Tibial nerve (tissue), 4 donors: ENCODE measurements at regions not wholly inside any gene's neighbourhood (a gene's known extent, or its start where the extent isn't known, plus 50 kb on each side); places are given as distances from the start of the nearest gene placed in this dataset.

Experiments
- DNase-seq, 2 donors: peaks; one replicate each; pipeline ENCODE4 v3.0.0-alpha.2; 2019; ENCODE audit warnings: low spot score in 2 of 2
- H3K27ac ChIP-seq, 4 donors: fragments of 200-600 bp; sonication (generic) in 3 of 4; one replicate each; pipeline ENCODE4 v1.5.1; 2017 to 2019; ENCODE audit warnings: mild to moderate bottlenecking in 1 of 4
- H3K27me3 ChIP-seq, 2 donors: fragments of 200-600 bp; sonication (generic) in 1 of 2; one replicate each; pipeline versions ENCODE4 v1.5.1 to v1.6.0; 2017 to 2019
- H3K36me3 ChIP-seq, 3 donors: fragments of 200-600 bp; sonication (generic); one replicate each; pipeline ENCODE4 v1.5.1; 2018 to 2019
- H3K4me1 ChIP-seq, 4 donors: fragments of 200-600 bp; sonication (generic) in 3 of 4; one replicate each; pipeline ENCODE4 v1.5.1; 2017 to 2019
- H3K4me3 ChIP-seq, 4 donors: fragments of 200-600 bp; sonication (generic) in 3 of 4; one replicate each; pipeline ENCODE4 v1.5.1; 2017 to 2019; ENCODE audit warnings: mild to moderate bottlenecking in 1 of 4, moderate library complexity in 1 of 4
- H3K9me3 ChIP-seq, 4 donors: fragments of 200-600 bp; sonication (generic) in 3 of 4; one replicate each; pipeline ENCODE4 v1.5.1; 2017 to 2019
- CTCF ChIP-seq, 5 experiments: fragments of 200-600 bp in 3 of 5; fragments of 450-650 bp in 2 of 5; sonication (generic) in 3 of 5; IDR thresholded peaks; one replicate each; pipeline ENCODE4 v1.5.1; 2016 to 2019; ENCODE audit warnings: antibody characterized with exemption in 5 of 5, mild to moderate bottlenecking in 3 of 5, moderate library complexity in 2 of 5
- EP300 ChIP-seq, 2 donors: sonication (generic); formaldehyde crosslinking; IDR thresholded peaks; one replicate each; pipeline ENCODE4 v1.6.1; 2017; ENCODE audit warnings: antibody characterized with exemption in 2 of 2, mild to moderate bottlenecking in 1 of 2
- POLR2A ChIP-seq, 2 donors: fragments of 450-650 bp; IDR thresholded peaks; one replicate each; pipeline ENCODE4 v1.6.1; 2017; ENCODE audit warnings: antibody characterized with exemption in 2 of 2, mild to moderate bottlenecking in 2 of 2, moderate library complexity in 2 of 2
- WGBS, 2 donors: methylation state at CpG; one replicate each; pipeline ENCODE4 v1.1.5; 2018; 5-methylcytosine and 5-hydroxymethylcytosine counted together

- Histone ChIP-seq H3K4me3 (no peak overlapping the region), H3K27me3 (no peaks in the 10 kb centered on the region), H3K4me1 (no peaks in the 10 kb centered on the region), H3K9me3 (no peaks in the 10 kb centered on the region), H3K36me3 (no peaks in the 10 kb centered on the region), H3K27ac (no peak overlapping the region)
- TF ChIP-seq POLR2A (IDR thresholded peaks at IDR 0.05) (no peak), CTCF (IDR thresholded peaks at IDR 0.05) (no peak), EP300 (IDR thresholded peaks at IDR 0.05) (no peak)
- no peak for DNase-seq
- 23 to 24% methylated on average over 2 of the region's 2 CpGs for WGBS, 2 donors
Measured at GRCh38 chr12:87922736-87923135, 106.5 kb downstream of the C12orf50 start.

- 39 to 45% methylated on average over 4 of the region's 4 CpGs for WGBS, 2 donors
- no peaks in the 10 kb centered on the region for H3K4me1 ChIP-seq
- H3K27ac ChIP-seq: no peak overlapping the region
- H3K36me3 ChIP-seq: no peaks in the 10 kb centered on the region
- no peak for TF ChIP-seq EP300 (IDR thresholded peaks at IDR 0.05)
- no peak for TF ChIP-seq CTCF (IDR thresholded peaks at IDR 0.05)
- TF ChIP-seq POLR2A (IDR thresholded peaks at IDR 0.05): no peak
- H3K27me3 ChIP-seq: no peaks in the 10 kb centered on the region
- no peak overlapping the region for H3K4me3 ChIP-seq
- DNase-seq: no peak
- no peaks in the 10 kb centered on the region for H3K9me3 ChIP-seq
Measured at GRCh38 chr12:87921621-87922020, 107.6 kb downstream of the C12orf50 start.

- no peaks in the 10 kb centered on the region for H3K36me3 ChIP-seq
- TF ChIP-seq CTCF (IDR thresholded peaks at IDR 0.05) (no peak), POLR2A (IDR thresholded peaks at IDR 0.05) (no peak), EP300 (IDR thresholded peaks at IDR 0.05) (no peak)
- H3K4me3 ChIP-seq: no peak overlapping the region
- H3K4me1 ChIP-seq: no peaks in the 10 kb centered on the region
- H3K27me3 ChIP-seq: no peaks in the 10 kb centered on the region
- no peak for DNase-seq
- no peaks in the 10 kb centered on the region for H3K9me3 ChIP-seq
- no peak overlapping the region for H3K27ac ChIP-seq
Measured at GRCh38 chr12:87920139-87920538, 109.1 kb downstream of the C12orf50 start.

- H3K36me3 ChIP-seq: no peaks in the 10 kb centered on the region
- no peaks in the 10 kb centered on the region for H3K9me3 ChIP-seq
- DNase-seq: no peak
- no peaks in the 10 kb centered on the region for H3K27me3 ChIP-seq
- TF ChIP-seq CTCF (IDR thresholded peaks at IDR 0.05) (no peak), POLR2A (IDR thresholded peaks at IDR 0.05) (no peak), EP300 (IDR thresholded peaks at IDR 0.05) (no peak)
- H3K27ac ChIP-seq: no peak overlapping the region
- H3K4me3 ChIP-seq: no peak overlapping the region
- no peaks in the 10 kb centered on the region for H3K4me1 ChIP-seq
- 88 to 93% methylated on average over 4 of the region's 4 CpGs for WGBS, 2 donors
Measured at GRCh38 chr12:87901457-87901856, 127.7 kb downstream of the C12orf50 start.

GRCh38 chr12:87897662-87898061, 131.5 kb downstream of the C12orf50 start:
- 52 to 60% methylated on average over 3 of the region's 3 CpGs for WGBS, 2 donors
- no peak overlapping the region for H3K4me3 ChIP-seq
- H3K36me3 ChIP-seq: no peaks in the 10 kb centered on the region
- no peak overlapping the region for H3K27ac ChIP-seq
- no peaks in the 10 kb centered on the region for H3K4me1 ChIP-seq
- no peak for DNase-seq
- TF ChIP-seq CTCF (IDR thresholded peaks at IDR 0.05) (no peak), EP300 (IDR thresholded peaks at IDR 0.05) (no peak), POLR2A (IDR thresholded peaks at IDR 0.05) (no peak)
- no peaks in the 10 kb centered on the region for H3K27me3 ChIP-seq
- H3K9me3 ChIP-seq: no peaks in the 10 kb centered on the region
